HUDEP-2 (cell line): ENCODE measurements at regions not wholly inside any gene's neighbourhood (a gene's known extent, or its start where the extent isn't known, plus 50 kb on each side); places are given as distances from the start of the nearest gene placed in this dataset.
A peak's percentile ranks its signal among the peaks of the same experiment; 100 is the strongest.

Experiments
- DNase-seq, 76 experiments: peaks; one replicate each; lab custom pipeline; 2025; ENCODE audit not compliant: unreplicated experiment in 76 of 76; lab: John Stamatoyannopoulos, UW

DNA sequence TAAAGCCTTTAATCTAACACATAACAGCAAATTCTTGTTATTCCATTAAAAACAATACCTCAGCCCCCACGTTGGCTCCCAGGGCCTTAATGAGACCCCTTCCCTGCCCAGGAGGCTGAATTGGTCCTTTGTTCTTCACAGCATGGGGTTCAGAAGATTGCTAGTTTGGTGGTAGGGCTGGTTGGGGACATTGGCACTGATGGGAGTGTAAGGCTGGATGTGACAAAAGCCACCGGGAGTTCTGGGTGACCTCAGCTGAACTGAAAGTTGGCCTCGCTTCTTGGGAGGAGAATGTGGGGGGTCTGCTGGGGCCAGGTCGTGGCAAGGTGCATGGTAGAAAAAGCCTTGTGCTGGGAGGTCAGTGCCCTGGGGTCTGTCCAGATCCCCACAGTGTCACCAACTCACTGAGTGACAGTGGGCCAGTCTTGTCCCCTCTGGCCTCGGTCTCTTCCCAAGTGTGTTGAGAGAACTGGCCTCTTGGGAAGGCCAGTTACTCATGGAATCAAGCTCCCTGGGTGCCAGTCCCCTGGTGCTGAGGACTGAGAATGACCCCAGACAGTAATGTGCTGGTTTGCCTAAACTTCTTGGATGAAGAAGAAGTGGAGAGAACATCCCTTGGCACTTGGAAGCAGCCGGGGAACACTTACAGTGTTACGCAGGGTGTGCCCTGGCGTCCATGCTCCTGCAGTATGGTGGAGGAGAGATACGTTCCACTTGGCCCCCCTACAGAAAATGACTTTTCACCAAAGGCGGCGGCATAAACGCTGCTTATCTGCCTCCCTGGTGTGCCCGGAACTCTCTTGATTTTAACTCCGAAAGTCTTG is 283.7 kb upstream of the RTL1 start:
- no peak for DNase-seq

DNA sequence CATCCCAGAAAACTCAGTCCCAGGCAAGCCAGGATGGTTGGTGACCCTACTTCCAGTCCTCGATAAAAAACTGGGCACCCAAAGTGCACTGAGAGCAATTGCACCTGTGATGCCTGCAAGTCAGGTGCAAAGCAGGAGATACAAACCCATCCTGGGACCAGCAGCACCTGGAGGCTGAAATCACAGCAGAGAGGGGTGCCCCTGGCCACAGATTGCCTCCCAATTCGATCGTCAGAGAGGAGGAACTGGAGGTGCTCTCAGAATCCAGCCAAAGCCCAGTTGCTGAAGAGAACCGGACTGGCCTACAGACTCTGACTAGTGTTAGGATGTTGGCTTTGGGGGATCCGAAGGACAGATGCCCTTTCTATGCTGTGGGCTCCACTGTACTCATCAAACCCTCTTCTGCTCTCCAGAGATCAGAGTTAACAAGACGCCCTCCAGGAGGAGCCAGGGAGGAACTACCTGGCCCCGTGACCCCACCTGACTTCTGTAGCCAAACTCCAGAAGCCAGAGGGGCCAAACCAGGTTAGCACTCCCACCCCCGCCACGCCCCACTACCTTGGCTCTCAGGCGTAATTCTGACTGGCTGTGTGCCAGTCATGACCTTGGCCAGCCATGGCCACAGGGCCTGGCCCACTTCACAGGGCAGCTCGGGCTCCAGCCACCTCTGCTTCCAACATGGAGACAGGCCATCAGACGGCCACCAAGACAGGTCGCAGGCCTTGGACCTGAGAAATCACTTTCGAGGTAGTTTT is 284.5 kb upstream of the RTL1 start:
- no peak for DNase-seq

DNA sequence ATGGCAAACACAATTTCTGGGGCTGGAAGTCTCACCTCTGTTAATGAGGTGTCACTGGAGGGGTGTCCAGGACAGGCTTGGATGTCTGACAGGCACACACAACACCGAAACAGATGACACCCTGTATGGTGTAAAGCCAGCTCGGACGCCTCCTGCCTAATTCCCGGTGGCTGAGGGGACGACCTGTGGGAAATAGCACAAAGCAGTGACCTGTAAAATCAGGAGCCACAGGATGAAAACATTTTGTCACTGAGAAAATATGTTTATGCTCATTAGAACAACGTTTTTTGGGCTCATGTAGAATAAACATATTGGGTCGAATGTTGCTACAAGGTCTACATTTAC is 285.0 kb upstream of the RTL1 start:
- no peak for DNase-seq

DNA sequence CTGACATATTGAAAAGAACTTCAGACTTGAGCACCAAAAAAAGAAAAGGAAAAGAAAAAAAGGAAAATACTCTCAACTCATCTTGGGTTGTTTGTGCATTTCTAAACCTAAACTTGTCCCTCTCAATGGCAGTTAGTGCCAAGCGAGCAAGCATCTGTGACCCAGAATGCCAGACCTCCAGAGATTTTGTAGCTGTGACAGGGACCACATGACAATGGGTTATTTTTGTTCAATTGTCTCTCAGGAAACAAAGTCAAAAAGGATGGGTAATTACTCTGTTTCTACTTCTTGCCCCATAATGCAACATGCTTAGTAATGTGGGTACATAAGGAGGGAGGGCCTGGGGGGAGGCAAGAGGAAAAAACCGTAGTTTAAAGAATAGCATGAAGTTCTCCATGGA is 285.7 kb upstream of the RTL1 start:
- DNase-seq = no peak

DNA sequence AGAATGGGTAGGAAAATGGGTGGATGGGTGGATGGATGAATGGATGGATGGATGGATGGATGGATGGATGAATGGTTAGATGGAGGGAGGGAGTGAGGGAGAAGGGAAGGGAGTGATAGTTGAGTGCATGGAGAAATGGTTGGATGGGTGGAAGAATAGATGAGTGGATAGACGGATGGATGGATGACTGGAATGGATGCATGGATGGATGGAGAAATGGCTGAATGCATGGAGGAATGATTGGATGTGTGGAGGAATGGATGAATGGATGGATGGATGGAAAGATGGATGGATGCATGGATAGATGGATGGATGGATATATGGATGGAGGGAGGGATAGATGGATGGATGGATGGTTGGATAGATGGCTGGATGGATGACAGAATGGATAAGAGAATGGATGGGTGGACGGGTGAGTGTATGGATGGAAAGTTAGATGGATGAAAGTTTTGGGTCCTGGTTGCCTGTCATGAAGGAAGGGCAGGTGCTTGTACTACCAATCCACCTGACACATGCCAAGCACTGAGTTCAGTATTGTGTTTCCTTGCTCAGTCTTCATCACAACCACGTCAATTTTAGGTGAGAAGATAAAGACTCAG is 286.5 kb upstream of the RTL1 start:
- DNase-seq = no peak

DNA sequence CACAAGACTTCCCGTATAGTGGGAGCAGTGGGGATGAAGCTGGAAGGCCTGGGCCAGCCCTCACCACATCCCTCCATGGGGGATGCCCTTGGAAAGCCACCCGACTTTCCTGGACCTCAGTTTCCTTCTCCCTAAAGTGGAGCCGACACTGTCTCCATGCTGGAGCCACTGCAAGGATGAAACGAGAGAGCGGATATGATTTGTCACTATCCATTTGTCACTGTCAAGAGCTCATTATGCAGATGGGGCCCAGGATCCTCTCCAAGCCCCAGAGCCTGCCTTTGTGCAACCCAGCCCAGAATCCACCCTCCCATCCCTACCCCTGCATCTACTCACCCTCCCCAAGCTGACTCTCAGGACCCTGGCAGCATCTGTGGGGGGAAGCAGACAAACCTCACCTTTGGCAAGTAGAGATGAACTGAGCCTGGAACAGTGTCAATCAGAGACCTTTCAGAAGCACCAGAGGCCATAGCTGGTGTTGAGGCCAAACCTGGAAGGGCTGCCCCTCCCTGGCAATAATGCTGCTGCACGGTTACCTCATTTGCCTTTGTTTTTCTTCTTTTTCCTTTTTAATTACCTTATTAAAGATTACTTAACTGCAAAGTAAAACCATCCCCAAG is 287.7 kb upstream of the RTL1 start:
- DNase-seq = no peak

DNA sequence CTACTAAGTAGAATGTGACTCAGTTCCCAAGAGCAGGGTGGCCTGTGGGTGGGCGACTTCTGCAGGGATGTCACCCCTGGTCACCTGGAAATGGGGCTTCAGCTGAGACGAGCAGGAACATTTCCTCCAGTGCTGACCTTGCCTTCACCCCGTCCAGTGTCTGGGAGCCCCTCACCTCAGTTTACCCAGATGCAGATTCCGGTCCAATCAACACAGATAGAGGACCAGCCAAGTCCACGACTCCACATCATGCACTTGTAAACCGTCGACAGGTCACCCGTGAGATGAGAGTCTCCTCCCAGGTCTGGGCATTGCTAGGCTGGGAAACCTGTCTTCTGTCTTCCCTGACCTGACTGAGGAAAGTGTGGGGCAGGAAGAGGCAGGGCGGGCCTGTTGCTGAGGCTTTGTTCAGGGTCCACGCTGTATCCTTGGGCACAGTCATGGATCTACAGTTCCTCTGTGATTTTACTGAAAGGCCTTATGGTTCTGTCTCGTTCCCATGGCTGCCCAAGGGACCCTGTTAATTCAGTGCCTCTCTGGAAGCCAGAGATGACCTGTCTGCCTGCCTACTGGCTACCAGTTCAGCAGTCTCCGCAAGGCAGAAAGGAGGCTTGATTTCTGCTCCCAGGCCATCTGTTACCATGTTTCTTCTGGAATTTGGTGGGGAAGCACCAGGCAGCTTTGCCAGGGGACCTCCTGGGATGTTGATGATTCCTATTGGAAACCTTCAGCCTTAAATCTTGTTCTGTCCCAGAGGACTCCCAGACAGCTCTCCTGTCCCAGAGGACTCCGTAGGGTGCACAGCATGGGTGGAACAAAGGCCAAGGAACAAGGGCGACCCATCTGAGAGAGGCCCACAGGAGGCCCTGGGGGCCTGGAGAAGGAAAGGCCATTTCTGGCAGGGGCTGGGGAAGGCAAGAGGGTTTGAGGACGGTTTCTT is 288.5 kb upstream of the RTL1 start:
- DNase-seq = no peak

DNA sequence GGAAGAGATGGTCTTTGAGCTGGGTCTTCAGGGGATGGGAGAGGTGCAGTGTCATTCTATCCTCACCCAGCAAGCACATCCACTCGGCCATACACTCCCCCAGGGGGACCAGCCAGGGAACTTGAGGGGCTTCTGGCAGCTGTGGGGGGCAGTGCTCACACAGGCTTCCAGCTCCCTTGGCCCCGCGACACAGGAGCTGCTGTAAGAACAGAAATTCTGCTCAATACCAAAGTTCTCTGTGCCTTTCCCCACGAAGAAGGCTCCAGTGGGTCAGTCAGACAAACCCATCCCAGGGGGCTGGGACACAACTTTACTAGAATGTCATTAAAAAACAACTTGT is 289.1 kb upstream of the RTL1 start:
- no peak for DNase-seq

DNA sequence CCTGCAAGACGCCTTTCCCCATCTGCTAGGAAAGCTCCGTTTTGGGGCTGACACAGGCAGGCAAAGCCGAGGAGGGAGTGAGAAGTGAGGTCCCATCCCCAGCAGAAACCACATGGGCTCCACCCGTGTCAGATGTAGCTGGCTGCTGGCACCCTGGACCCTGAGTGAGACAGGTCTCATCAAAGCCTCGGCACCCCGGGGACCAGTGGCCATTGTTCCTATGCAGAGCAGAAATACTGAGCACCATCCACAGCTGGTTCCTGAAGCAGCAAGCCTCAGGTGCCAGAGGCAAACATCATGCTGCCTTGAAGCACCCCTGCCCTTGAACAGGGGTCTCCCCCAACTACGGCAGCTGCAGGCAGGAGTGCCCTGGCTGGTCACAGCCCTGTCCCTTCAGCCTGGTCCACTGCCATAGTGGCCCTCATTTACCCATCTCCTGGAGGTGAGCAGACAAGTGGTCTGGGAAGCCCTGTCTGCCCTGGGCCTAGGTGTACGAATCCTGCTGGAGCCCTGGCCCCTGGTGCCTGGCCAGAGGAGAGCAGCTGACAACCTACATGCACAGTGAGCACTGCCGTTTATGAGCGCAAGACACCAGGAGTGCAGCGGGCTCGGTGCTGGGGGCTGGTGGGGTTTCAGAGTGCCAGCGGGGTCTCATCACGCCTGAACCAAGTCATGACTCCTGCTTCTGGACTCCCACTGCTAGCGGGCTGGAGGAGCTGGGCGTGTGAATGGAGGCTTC is 289.8 kb upstream of the RTL1 start:
- DNase-seq = no peak

DNA sequence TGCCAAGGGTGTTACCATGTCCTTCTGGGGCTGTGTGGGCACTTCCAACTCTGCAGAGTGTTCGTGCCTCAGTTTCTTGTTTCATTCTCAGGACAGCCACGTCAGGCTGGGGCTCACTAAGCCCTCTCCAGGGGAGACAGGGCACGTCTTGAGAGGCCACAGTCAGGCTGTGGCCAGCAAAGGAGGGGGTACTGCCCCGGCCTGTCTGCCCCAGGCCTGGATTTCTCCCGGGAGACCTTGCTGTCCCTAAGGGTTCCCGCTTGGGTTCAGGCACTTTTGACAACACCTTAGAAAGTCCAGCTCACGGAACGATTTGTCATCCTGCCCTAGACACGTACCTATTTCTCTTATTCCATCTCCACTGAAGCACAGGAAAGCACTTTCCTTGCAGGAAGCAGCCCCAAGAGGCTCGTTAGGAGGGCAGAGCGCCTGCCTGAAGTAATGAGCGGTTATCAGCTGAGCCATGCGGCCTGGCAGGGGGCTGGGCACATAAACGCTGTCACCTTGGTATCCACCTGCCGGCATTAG is 290.4 kb upstream of the RTL1 start:
- DNase-seq = no peak

DNA sequence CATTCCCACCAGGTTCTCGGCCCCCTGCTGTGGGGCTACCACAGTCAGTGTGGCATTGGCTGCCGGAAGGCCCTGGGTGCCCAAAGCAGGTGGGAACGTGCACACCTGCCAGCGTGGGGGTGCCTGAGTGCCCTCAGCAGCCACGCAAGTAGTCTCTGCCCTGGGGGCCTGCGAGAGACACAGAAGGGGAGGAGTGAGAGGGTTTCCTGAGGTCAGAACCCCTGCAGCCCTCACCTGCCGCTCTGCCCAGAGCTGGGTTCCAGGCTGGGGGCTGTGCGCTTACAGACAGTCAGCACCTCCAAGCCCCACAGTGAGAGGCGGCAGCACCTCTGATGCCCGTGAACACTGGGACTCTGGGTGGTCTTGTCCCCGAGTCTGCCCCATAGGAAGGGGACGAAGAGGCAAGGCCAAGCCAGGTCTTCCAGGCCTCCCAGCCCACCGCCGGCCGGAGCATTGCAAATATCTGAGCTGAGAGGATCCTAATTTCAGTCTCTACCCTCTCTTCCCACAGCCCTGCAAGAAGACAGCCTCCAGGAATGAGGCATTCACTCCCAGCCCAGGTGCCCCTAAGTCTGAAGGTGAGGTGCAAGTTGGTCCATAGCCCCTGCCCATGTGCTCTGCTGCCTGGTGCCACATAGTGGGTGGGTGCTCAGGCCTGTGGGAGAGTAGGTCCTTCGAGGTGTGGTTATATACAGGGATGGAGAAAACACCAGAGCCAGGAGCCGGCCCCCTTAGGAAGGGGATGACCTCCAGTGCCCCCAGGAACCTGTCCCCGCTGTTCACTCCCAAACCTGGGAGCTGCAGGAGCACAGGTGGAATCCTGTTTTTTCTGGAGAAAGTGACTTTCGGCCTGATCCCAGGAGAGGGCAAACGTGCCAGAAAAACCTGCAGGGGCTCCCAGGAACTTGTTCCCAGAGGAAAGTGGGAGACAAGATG is 291.1 kb upstream of the RTL1 start:
- no peak for DNase-seq

DNA sequence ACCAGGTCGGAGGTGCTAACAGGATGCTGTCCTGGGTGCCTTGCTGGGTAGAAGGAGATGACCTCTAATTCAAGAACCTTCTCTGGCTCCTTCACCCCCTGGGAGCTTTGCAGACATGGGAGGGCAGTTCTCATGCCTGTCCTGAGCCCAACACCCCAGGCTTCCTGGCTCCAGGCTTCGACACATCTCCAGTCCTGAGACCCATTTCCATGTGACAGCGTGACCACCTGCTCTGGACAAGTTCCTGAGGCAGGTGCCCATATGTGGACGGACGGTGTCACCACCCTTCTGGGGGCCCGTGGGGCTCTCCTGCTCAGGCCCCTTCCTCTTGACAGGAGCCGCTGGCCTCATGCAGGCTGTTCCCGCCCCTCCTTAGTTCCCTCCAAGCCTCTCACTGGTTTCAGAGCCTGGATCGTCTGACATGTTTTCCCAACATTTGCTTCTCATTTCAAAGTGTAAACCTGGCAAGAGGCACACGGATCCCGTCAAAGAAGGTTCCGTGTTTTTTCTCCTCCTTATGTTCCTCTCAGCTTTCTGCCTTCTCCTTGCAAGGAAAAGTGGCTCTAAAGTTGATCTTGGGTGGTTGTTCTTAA is 291.9 kb upstream of the RTL1 start:
- no peak for DNase-seq

DNA sequence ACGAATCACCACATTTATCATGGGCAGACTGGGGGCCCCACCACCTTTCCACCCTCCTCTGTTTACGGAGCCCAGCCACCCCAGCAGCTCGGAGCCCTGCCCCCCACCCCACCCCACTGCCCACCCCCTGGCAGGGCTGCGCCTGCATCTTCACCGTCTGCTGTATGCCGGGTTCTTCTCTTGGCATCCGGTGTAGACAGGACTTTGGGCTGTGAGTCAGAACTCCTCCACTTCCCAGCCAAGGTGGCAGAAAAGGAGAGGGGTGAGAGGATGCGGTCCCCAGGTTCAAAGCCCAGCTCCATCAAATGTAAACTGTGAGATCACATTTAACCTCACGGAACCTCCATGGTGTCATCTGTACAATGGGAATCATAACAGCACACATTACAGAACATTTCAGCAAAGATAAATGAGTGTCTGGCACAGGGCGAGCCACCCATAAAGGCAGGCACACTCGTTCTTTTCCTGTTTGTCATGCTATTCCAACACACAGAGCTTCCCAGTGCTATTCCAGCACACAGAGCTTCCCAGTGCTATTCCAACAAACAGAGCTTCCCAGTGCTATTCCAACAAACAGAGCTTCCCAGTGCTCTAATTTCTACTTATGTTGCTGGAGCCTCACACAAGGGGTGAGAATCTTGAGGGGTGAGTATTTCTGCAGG is 292.7 kb upstream of the RTL1 start:
- DNase-seq = no peak

DNA sequence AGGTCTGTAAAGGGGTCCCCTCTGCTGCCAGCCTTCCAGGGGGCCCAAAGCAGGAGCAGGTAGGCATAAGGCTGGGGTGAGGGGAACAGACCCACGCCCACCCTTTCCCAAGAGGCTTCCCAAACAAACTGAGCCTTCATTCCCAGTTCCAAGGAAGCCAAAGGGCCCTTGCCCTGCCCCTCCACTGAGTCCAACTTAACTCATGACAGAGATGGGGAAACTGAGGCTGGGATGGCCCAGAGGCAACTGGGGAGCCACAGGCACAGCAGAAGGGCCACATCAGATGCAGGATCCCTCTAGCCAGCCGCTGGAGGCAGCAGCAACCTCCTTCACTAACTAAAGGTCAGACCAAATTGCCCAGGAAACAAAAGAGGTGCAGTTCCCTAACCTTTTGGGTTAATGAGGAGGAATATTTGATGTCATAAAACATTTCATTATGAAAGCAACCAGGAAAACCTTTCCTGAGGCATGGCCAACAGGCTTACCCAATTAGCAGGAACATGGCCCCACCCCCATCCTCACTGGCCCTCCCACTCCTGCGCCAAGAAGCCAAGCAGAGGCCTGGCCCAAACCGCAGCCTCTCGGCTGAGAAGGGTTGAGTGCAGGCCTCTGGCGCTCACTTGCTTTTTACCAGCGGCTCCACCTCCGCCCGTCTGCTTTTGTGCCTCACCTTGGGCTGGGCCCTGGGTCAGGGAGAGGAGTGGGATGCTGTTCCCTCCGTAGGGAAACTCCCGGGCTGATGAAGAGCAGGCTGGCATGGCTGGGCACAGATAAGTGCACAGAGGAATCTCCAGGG is 293.5 kb upstream of the RTL1 start:
- DNase-seq = peak in 7 of 76 experiments; percentile 2 to 43 (median 23)

DNA sequence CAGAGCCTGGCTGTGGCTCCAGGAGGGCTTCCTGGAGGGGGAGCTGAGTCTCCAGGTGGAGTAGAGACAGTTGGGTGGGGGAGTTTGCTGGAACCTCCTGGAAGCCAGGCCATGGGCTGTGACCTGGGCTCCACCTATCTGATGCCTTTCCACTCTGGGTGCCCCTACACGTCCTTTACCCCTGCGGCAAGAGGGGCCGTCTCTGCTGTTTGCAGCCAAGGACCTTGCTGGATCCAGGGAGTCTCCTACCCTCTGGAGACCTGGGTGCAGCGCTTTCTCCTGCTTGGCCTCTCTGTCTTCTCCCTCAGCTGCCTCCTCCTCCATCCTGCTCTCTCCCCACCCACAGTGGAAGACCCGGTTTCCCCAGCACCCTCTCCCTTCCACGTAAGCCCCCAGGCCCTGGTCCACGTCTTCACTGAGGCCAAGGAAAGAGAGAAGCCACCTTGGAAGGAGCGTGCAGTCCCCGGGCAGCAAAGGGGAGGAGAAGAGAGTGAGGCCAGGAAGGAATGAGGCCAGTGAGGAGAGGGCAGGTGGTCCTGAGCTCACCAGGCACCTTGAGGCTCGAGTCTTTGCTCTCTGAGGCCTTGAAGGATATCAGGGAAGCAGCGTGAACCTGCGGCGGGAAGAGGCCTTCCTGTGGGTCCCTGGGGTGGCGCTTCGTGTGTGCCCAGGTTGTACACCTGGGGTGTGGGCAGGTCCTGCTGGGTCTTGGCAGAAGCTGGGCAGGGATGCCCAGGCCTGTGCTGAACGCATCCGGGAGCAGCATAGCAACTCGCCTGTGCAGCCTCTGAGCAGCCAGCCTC is 294.3 kb upstream of the RTL1 start:
- no peak for DNase-seq

DNA sequence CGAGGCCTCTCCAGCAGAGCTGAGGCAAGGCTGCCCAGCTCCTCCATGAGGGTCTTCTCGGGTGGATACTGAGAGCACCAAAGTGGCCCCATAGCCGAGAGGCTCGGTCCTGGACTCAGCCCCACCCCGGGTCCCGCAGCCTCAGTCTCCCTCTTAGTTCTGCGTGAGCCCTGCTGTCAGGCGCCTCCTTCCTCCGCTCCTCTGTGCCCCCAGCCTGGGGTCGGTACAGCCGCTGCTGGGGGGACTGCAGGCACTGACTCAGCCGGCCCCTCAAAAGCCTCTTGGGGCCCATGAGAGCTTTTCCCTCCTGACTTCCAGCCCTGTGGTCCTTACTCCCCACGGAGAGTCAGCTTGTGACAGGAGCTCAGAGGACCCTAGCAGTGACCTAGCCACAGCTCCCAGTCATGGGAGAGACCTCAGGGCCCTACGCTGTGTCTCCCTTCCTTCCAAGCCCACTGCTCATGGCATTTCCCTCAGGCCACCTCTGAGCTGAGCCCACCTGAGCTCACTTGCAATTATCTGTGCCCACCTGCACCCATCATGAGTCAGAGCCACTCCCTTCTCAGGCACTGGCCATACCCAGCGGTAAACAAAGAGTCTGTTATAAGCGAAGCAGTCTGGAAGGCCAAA is 295.0 kb upstream of the RTL1 start:
- DNase-seq = no peak
